Lung (tissue), 11 donors: ENCODE measurements at regions not wholly inside any gene's neighbourhood (a gene's known extent, or its start where the extent isn't known, plus 50 kb on each side); places are given as distances from the start of the nearest gene placed in this dataset.

Experiments
- ATAC-seq: fragments of 200-7000 bp; cut with Tn5 transposase; one replicate; pipeline ENCODE4 v1.9.1; 2020; ENCODE audit warnings: moderate number of reproducible peaks; ENCODE audit not compliant: insufficient read depth, low FRiP score
- DNase-seq, 3 donors: peaks; one replicate each; pipeline ENCODE4 v3.0.0-alpha.2; 2013 to 2017
- H3K27ac ChIP-seq, 2 donors: one replicate each; pipeline ENCODE4 v1.5.1; 2013; ENCODE audit warnings: mild to moderate bottlenecking in 2 of 2, moderate library complexity in 2 of 2, control low read depth in 1 of 2, inconsistent platforms in 1 of 2, low read depth in 1 of 2, low read length in 1 of 2
- H3K27me3 ChIP-seq, 3 donors: one replicate each; pipeline ENCODE4 v1.5.1; 2013; ENCODE audit warnings: low read length in 2 of 3; ENCODE audit not compliant: control insufficient read depth in 3 of 3, insufficient read depth in 3 of 3
- H3K36me3 ChIP-seq, 4 donors: one replicate each; pipeline ENCODE4 v1.5.1; 2013; ENCODE audit warnings: low read length in 4 of 4, mild to moderate bottlenecking in 1 of 4, moderate library complexity in 1 of 4; ENCODE audit not compliant: control insufficient read depth in 4 of 4, insufficient read depth in 4 of 4
- H3K4me1 ChIP-seq, 5 donors: one replicate each; pipeline ENCODE4 v1.5.1; 2013; ENCODE audit warnings: low read length in 5 of 5, mild to moderate bottlenecking in 2 of 5, moderate library complexity in 1 of 5; ENCODE audit not compliant: control insufficient read depth in 5 of 5, insufficient read depth in 5 of 5
- H3K4me3 ChIP-seq: one replicate; pipeline ENCODE4 v1.5.1; 2013; ENCODE audit warnings: mild to moderate bottlenecking, control low read depth, moderate library complexity
- H3K9ac ChIP-seq, 2 donors: one replicate each; pipeline ENCODE4 v1.5.1; 2013; ENCODE audit warnings: low read length in 2 of 2, control low read depth in 1 of 2; ENCODE audit not compliant: insufficient read depth in 1 of 2
- H3K9me3 ChIP-seq, 4 donors: one replicate each; pipeline ENCODE4 v1.5.1; 2013; ENCODE audit warnings: low read length in 3 of 4, mild to moderate bottlenecking in 1 of 4, moderate library complexity in 1 of 4; ENCODE audit not compliant: control insufficient read depth in 4 of 4, insufficient read depth in 3 of 4
- CTCF ChIP-seq: IDR thresholded peaks from 2 replicates; pipeline ENCODE4 v1.5.1; 2012; ENCODE audit warnings: mild to moderate bottlenecking; ENCODE audit errors: control extremely low read depth, extremely low read depth
- WGBS, 2 donors: extraction: QIAGEN DNeasy Blood & Tissue Kit; methylation state at CpG; one replicate each; pipeline ENCODE4 v1.1.7; 2013; 5-methylcytosine and 5-hydroxymethylcytosine counted together
- donor health status: control.
- donor health status: control.
- donor health status: Bipolar disorder and iron deficiency.
- donor health status: healthy.
- donor health status: DM: yes; HTN: yes; CAD: no.

GRCh38 chr5:58245476-58245840 lies 214.4 kb downstream of the PLK2 start:
- Histone ChIP-seq H3K9me3 (no peaks in the 10 kb centered on the region), H3K27ac (peak overlapping the region in 1 of 2 donors; percentile 35), H3K9ac (no peak overlapping the region), H3K4me3 (no peak overlapping the region), H3K27me3 (no peaks in the 10 kb centered on the region), H3K36me3 (no peaks in the 10 kb centered on the region), H3K4me1 (peaks cover 0 to 7% (median 0%) of the 10 kb centered on the region in 5 donors)
- DNase-seq, result peak in 2 of 3 donors; percentile 51 to 67
- no peak for ATAC-seq
- no peak for TF ChIP-seq CTCF
- WGBS, 2 donors, result 15 to 18% methylated on average over 3 of the region's 3 CpGs

GRCh38 chr5:58244819-58245475 lies 214.9 kb downstream of the PLK2 start:
- no peaks in the 10 kb centered on the region for H3K27me3 ChIP-seq
- no peak for TF ChIP-seq CTCF
- peak in 2 of 3 donors; percentile 30 to 36 for DNase-seq
- no peaks in the 10 kb centered on the region for H3K9me3 ChIP-seq
- no peak overlapping the region for H3K4me3 ChIP-seq
- no peak overlapping the region for H3K9ac ChIP-seq
- H3K36me3 ChIP-seq, result no peaks in the 10 kb centered on the region
- 40 to 46% methylated on average over 8 of the region's 8 CpGs for WGBS, 2 donors
- peak overlapping the region; percentile 32 to 35 for H3K27ac ChIP-seq
- H3K4me1 ChIP-seq, result peaks cover 0 to 7% (median 0%) of the 10 kb centered on the region in 5 donors
- ATAC-seq, result no peak

- WGBS, 2 donors, result 64 to 65% methylated on average over 3 of the region's 3 CpGs
- H3K36me3 ChIP-seq, result no peaks in the 10 kb centered on the region
- ATAC-seq, result no peak
- peak in 2 of 3 donors; percentile 21 to 69 for DNase-seq
- no peak overlapping the region for H3K4me3 ChIP-seq
- H3K27ac ChIP-seq, result peak overlapping the region in 1 of 2 donors; percentile 74
- no peaks in the 10 kb centered on the region for H3K9me3 ChIP-seq
- no peaks in the 10 kb centered on the region for H3K27me3 ChIP-seq
- no peak for TF ChIP-seq CTCF
- no peak overlapping the region for H3K9ac ChIP-seq
- H3K4me1 ChIP-seq, result no peaks in the 10 kb centered on the region
Observed at GRCh38 chr5:58241389-58241788, 218.5 kb downstream of the PLK2 start.

GRCh38 chr5:58240322-58240721 lies 219.6 kb downstream of the PLK2 start:
- 65 to 82% methylated on average over 3 of the region's 3 CpGs for WGBS, 2 donors
- H3K4me1 ChIP-seq, result peaks cover 0 to 1% (median 0%) of the 10 kb centered on the region in 5 donors
- no peak for TF ChIP-seq CTCF
- no peaks in the 10 kb centered on the region for H3K27me3 ChIP-seq
- peak overlapping the region in 1 of 2 donors; percentile 29 for H3K27ac ChIP-seq
- DNase-seq (peak in 1 of 3 donors; percentile 38), ATAC-seq (no peak)
- no peaks in the 10 kb centered on the region for H3K9me3 ChIP-seq
- H3K9ac ChIP-seq, result no peak overlapping the region
- no peak overlapping the region for H3K4me3 ChIP-seq
- no peaks in the 10 kb centered on the region for H3K36me3 ChIP-seq
